Activated B cell treated with CpG ODN at 0.5 μM for 24 hours (primary cell): ENCODE measurements at regions not wholly inside any gene's neighbourhood (a gene's known extent, or its start where the extent isn't known, plus 50 kb on each side); places are given as distances from the start of the nearest gene placed in this dataset.

Source experiments
- ATAC-seq: fragments of 200-7000 bp; cut with Tn5 transposase; one replicate; pipeline ENCODE4 v1.10.0; 2021; ENCODE audit warnings: low read depth, mild to moderate bottlenecking, moderate library complexity
- CTCF ChIA-PET: fragments of 350-600 bp; sonication (Branson Sonifier 250); formaldehyde crosslinking; loops from one replicate; lab custom pipeline; 2021; ENCODE audit warnings: antibody characterized with exemption; lab: Charles Lee
- POLR2A ChIA-PET: fragments of 350-600 bp; sonication (Branson Sonifier 250); formaldehyde crosslinking; loops from one replicate; lab custom pipeline; 2021; ENCODE audit warnings: antibody characterized with exemption; lab: Charles Lee
- DNase-seq: peaks from one replicate; pipeline ENCODE4 v3.0.0; 2022
- H3K27ac Mint-ChIP-seq: one replicate; pipeline ENCODE4 v1.8.0; 2020; ENCODE audit warnings: mixed read lengths
- H3K27me3 Mint-ChIP-seq: one replicate; pipeline ENCODE4 v1.8.0; 2021; ENCODE audit warnings: mixed read lengths
- H3K36me3 Mint-ChIP-seq: one replicate; pipeline ENCODE4 v1.8.0; 2021; ENCODE audit warnings: low read depth, mixed read lengths
- H3K4me1 Mint-ChIP-seq: one replicate; pipeline ENCODE4 v1.8.0; 2021; ENCODE audit warnings: mixed read lengths
- H3K4me3 Mint-ChIP-seq: one replicate; pipeline ENCODE4 v1.8.0; 2020; ENCODE audit warnings: mild to moderate bottlenecking, mixed read lengths
- H3K9me3 Mint-ChIP-seq: one replicate; pipeline ENCODE4 v1.8.0; 2020; ENCODE audit warnings: mixed read lengths
- intact Hi-C: fragments of 100-400 bp; cut with micrococcal nuclease; formaldehyde crosslinking; loops from one replicate; pipeline ENCODE4 v1.15.1; 2024
- TF ChIP-seq, protein P1 (sequence below): fragments of 200-600 bp; IDR thresholded peaks from one replicate; pipeline ENCODE4 v1.8.0; 2022; ENCODE audit warnings: antibody characterized with exemption, mild to moderate bottlenecking

GRCh38 chr1:110728388-110729001, 53.8 kb upstream of the KCNA3 start:
- no peak overlapping the region for H3K4me3 Mint-ChIP-seq
- ATAC-seq (no peak), DNase-seq (no peak)
- TF ChIP-seq, protein P1, sequence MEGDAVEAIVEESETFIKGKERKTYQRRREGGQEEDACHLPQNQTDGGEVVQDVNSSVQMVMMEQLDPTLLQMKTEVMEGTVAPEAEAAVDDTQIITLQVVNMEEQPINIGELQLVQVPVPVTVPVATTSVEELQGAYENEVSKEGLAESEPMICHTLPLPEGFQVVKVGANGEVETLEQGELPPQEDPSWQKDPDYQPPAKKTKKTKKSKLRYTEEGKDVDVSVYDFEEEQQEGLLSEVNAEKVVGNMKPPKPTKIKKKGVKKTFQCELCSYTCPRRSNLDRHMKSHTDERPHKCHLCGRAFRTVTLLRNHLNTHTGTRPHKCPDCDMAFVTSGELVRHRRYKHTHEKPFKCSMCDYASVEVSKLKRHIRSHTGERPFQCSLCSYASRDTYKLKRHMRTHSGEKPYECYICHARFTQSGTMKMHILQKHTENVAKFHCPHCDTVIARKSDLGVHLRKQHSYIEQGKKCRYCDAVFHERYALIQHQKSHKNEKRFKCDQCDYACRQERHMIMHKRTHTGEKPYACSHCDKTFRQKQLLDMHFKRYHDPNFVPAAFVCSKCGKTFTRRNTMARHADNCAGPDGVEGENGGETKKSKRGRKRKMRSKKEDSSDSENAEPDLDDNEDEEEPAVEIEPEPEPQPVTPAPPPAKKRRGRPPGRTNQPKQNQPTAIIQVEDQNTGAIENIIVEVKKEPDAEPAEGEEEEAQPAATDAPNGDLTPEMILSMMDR, result no peak
- peaks cover 27% of the 10 kb centered on the region for H3K4me1 Mint-ChIP-seq
- ChIA-PET CTCF (no interaction called here), POLR2A (no interaction called here)
- H3K36me3 Mint-ChIP-seq, result no peaks in the 10 kb centered on the region
- H3K9me3 Mint-ChIP-seq, result no peaks in the 10 kb centered on the region
- peaks cover 4% of the 10 kb centered on the region for H3K27me3 Mint-ChIP-seq
- no peak overlapping the region for H3K27ac Mint-ChIP-seq
- intact Hi-C loops, result no loop called here

DNA sequence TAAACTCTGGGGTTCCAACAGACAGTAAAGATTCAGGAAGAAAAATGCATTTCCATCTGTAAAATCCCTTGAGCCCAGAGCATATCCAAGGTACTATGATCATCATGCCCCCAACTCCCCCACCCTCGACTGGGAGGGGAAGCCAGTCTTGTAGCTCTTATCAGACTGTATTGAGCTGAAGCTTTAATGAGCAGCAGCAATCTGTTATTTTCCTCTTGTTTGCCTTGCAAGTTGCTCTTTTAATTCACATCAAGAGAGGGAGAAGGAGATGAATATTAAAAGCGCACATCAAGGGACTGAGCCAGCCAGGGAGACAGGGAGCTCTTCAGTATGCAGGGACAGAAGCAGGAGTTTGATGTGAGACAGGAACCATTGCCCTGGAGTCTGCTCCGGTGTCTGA, 52.5 kb upstream of the KCNA3 start:
- H3K9me3 Mint-ChIP-seq, result no peaks in the 10 kb centered on the region
- intact Hi-C loops, result no loop called here
- peak overlapping the region; percentile 73 for H3K27ac Mint-ChIP-seq
- H3K4me1 Mint-ChIP-seq, result peaks cover 27% of the 10 kb centered on the region
- POLR2A ChIA-PET, result no interaction called here
- ATAC-seq, result no peak
- H3K36me3 Mint-ChIP-seq, result no peaks in the 10 kb centered on the region
- TF ChIP-seq, protein P1, result no peak
- H3K27me3 Mint-ChIP-seq, result no peaks in the 10 kb centered on the region
- no peak for DNase-seq
- CTCF ChIA-PET, result interaction anchor here (1.1 to 1.5 kb wide), 2 partner anchors 39 to 40 kb away, joined by 3 to 4 read pairs; no protein-coding TSS in a partner anchor
- H3K4me3 Mint-ChIP-seq, result peak overlapping the region; percentile 66

GRCh38 chr1:110726755-110727154, 52.0 kb upstream of the KCNA3 start:
- POLR2A ChIA-PET, result no interaction called here
- no peak for DNase-seq
- ATAC-seq, result peak; percentile 31

More at GRCh38 chr1:110726755-110727154, 52.0 kb upstream of the KCNA3 start:
- TF ChIP-seq, protein P1, result no peak
- Mint-ChIP-seq H3K27me3 (no peaks in the 10 kb centered on the region), H3K4me1 (peaks cover 27% of the 10 kb centered on the region), H3K9me3 (no peaks in the 10 kb centered on the region), H3K36me3 (no peaks in the 10 kb centered on the region), H3K4me3 (peak overlapping the region; percentile 66), H3K27ac (peak overlapping the region; percentile 73)
- CTCF ChIA-PET, result interaction anchor here (1.1 to 1.5 kb wide), 2 partner anchors 40 to 41 kb away, joined by 3 to 4 read pairs; no protein-coding TSS in a partner anchor
- intact Hi-C loops, result no loop called here
